Panc1 (cell line): ENCODE measurements at regions not wholly inside any gene's neighbourhood (a gene's known extent, or its start where the extent isn't known, plus 50 kb on each side); places are given as distances from the start of the nearest gene placed in this dataset.

Source experiments
- ATAC-seq: fragments of 200-7000 bp; cut with Tn5 transposase; 2 replicates; pipeline ENCODE4 v1.9.1; 2020; ENCODE audit warnings: mild to moderate bottlenecking, moderate library complexity
- BruUV-seq: library from RNA; stranded (reverse); fragments of 400-500 nt; replicated peaks from 2 replicates; lab custom pipeline; 2021; lab: Mats Ljungman, UMichigan
- CTCF ChIA-PET: fragments of 300-600 bp; sonication (Branson Sonifier 250); formaldehyde crosslinking; loops from one replicate; lab custom pipeline; 2022; ENCODE audit warnings: antibody characterized with exemption; lab: Charles Lee
- POLR2A ChIA-PET: fragments of 300-600 bp; sonication (Branson Sonifier 250); formaldehyde crosslinking; loops from one replicate; lab custom pipeline; 2022; ENCODE audit warnings: antibody characterized with exemption; lab: Charles Lee
- DNase-seq: peaks from one replicate; pipeline ENCODE4 v3.0.0-alpha.2; 2010; ENCODE audit warnings: low read depth, low spot score
- H3K27ac ChIP-seq: 2 replicates; pipeline ENCODE4 v1.5.1; 2011; ENCODE audit warnings: mild to moderate bottlenecking, low read length, inconsistent platforms
- H3K27me3 ChIP-seq: fragments of 200-500 bp; sonication (Bioruptor generic); 2 replicates; pipeline ENCODE4 v1.6.0; 2014; ENCODE audit warnings: low read length, inconsistent platforms; ENCODE audit not compliant: control insufficient read depth, insufficient read depth
- H3K36me3 ChIP-seq: fragments of 200-500 bp; sonication (Bioruptor generic); 2 replicates; pipeline ENCODE4 v1.5.1; 2014; ENCODE audit warnings: inconsistent platforms, mild to moderate bottlenecking, low read length, moderate library complexity; ENCODE audit not compliant: control insufficient read depth, insufficient read depth
- H3K4me1 ChIP-seq: 2 replicates; pipeline ENCODE4 v1.5.1; 2011; ENCODE audit warnings: inconsistent platforms, mild to moderate bottlenecking, low read length, moderate library complexity; ENCODE audit not compliant: control insufficient read depth, insufficient read depth
- H3K4me3 ChIP-seq, 2 experiments: 2 replicates each; pipeline ENCODE4 v1.5.1; 2011 to 2012; ENCODE audit warnings: low read depth in 2 of 2, low read length in 2 of 2, mild to moderate bottlenecking in 2 of 2, inconsistent platforms in 1 of 2, moderate library complexity in 1 of 2
- H3K9me3 ChIP-seq: fragments of 200-500 bp; sonication (Bioruptor generic); 2 replicates; pipeline ENCODE4 v1.5.1; 2014; ENCODE audit warnings: low read depth, mild to moderate bottlenecking, inconsistent platforms, low read length, moderate library complexity; ENCODE audit not compliant: control insufficient read depth, insufficient read depth
- POLR2AphosphoS5 ChIP-seq: IDR thresholded peaks from 2 replicates; pipeline ENCODE4 v1.6.1; 2012; ENCODE audit warnings: mild to moderate bottlenecking, low read depth, low read length, moderate library complexity
- SIN3A ChIP-seq: IDR thresholded peaks from 2 replicates; pipeline ENCODE4 v1.6.1; 2012; ENCODE audit warnings: low read depth, mild to moderate bottlenecking, low read length, moderate library complexity, borderline replicate concordance; ENCODE audit not compliant: insufficient read depth
- TCF7L2 ChIP-seq: IDR thresholded peaks from 2 replicates; pipeline ENCODE4 v1.6.1; 2011; ENCODE audit warnings: mild to moderate bottlenecking, low read depth, low read length, inconsistent platforms
- in situ Hi-C: cut with HindIII; loops from 2 replicates; pipeline ENCODE4 v1.10.0; 2016; ENCODE audit warnings: low sequenced_read_pairs, low pct_unique_long_range_greater_than_20kb
- intact Hi-C: fragments of 100-400 bp; cut with micrococcal nuclease; formaldehyde crosslinking; loops from one replicate; pipeline ENCODE4 v1.10.0; 2022; ENCODE audit not compliant: unreplicated experiment
- TF ChIP-seq, protein P1 (sequence below): fragments of 450-650 bp; IDR thresholded peaks from 2 replicates; pipeline ENCODE4 v1.5.1; 2017; ENCODE audit warnings: mild to moderate bottlenecking
- TF ChIP-seq, protein P2 (sequence below), 2 experiments: IDR thresholded peaks; 2 replicates each; pipeline ENCODE4 v1.6.1; 2011 to 2012; ENCODE audit warnings: low read depth in 2 of 2, control low read depth in 1 of 2, low read length in 1 of 2, mild to moderate bottlenecking in 1 of 2, moderate library complexity in 1 of 2; ENCODE audit not compliant: insufficient read depth in 1 of 2

DNA sequence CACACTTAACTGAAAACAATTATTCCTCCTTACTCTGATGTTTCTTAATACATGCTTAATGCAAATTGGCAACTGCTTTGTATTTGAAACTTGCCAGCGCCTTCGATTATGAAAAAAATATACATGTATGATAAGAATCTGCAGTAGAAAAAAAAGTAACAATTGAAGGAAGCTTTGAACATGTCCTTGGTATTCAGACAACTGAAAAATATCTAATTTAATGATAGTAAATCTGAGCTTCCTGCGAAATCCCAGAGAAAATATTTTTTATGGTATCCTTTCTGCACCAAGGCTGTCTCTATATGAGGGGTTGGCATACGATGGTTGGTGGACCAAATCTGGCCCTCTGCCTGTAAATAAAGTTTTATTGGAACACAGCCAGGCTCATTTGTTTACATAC, 186.2 kb downstream of the HDGFL1 start:
- no peaks in the 10 kb centered on the region for H3K9me3 ChIP-seq
- BruUV-seq, result no TSS peak
- CTCF ChIA-PET, result no interaction called here
- TF ChIP-seq, protein P1, sequence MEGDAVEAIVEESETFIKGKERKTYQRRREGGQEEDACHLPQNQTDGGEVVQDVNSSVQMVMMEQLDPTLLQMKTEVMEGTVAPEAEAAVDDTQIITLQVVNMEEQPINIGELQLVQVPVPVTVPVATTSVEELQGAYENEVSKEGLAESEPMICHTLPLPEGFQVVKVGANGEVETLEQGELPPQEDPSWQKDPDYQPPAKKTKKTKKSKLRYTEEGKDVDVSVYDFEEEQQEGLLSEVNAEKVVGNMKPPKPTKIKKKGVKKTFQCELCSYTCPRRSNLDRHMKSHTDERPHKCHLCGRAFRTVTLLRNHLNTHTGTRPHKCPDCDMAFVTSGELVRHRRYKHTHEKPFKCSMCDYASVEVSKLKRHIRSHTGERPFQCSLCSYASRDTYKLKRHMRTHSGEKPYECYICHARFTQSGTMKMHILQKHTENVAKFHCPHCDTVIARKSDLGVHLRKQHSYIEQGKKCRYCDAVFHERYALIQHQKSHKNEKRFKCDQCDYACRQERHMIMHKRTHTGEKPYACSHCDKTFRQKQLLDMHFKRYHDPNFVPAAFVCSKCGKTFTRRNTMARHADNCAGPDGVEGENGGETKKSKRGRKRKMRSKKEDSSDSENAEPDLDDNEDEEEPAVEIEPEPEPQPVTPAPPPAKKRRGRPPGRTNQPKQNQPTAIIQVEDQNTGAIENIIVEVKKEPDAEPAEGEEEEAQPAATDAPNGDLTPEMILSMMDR, result no peak
- TF ChIP-seq TCF7L2 (no peak), SIN3A (no peak), POLR2AphosphoS5 (no peak)
- TF ChIP-seq, protein P2, sequence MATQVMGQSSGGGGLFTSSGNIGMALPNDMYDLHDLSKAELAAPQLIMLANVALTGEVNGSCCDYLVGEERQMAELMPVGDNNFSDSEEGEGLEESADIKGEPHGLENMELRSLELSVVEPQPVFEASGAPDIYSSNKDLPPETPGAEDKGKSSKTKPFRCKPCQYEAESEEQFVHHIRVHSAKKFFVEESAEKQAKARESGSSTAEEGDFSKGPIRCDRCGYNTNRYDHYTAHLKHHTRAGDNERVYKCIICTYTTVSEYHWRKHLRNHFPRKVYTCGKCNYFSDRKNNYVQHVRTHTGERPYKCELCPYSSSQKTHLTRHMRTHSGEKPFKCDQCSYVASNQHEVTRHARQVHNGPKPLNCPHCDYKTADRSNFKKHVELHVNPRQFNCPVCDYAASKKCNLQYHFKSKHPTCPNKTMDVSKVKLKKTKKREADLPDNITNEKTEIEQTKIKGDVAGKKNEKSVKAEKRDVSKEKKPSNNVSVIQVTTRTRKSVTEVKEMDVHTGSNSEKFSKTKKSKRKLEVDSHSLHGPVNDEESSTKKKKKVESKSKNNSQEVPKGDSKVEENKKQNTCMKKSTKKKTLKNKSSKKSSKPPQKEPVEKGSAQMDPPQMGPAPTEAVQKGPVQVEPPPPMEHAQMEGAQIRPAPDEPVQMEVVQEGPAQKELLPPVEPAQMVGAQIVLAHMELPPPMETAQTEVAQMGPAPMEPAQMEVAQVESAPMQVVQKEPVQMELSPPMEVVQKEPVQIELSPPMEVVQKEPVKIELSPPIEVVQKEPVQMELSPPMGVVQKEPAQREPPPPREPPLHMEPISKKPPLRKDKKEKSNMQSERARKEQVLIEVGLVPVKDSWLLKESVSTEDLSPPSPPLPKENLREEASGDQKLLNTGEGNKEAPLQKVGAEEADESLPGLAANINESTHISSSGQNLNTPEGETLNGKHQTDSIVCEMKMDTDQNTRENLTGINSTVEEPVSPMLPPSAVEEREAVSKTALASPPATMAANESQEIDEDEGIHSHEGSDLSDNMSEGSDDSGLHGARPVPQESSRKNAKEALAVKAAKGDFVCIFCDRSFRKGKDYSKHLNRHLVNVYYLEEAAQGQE (IDR thresholded peaks at IDR 0.05; ENCODE audit: insufficient read depth in 1 of 2, low read depth in 2 of 2, low read length in 1 of 2), result no peak
- in situ Hi-C loops, result no loop called here
- no peak overlapping the region for H3K27ac ChIP-seq
- no peaks in the 10 kb centered on the region for H3K4me1 ChIP-seq
- no peak for ATAC-seq
- H3K4me3 ChIP-seq, result no peak overlapping the region
- POLR2A ChIA-PET, result no interaction called here
- intact Hi-C loops, result no loop called here
- H3K27me3 ChIP-seq, result no peaks in the 10 kb centered on the region
- H3K36me3 ChIP-seq, result no peaks in the 10 kb centered on the region
- no peak for DNase-seq

DNA sequence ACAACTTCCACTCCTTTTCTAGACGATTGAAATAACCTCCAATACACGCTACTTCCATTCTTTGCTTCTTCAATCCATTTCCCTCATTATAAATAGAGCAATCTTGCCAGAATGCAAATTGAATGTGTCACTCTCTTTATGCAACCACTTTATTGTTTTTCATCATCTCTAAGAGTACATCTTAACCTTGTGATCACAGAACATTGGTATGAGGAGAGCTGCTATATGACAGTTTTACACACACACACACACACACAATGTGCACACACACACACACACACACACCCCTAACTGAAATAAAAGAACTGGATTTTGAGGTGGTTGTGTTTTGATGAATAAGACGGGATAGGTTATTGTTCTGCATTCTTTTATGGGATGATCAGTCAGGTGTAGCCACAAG, 187.0 kb downstream of the HDGFL1 start:
- ATAC-seq, result no peak
- Histone ChIP-seq H3K27ac (no peak overlapping the region), H3K9me3 (no peaks in the 10 kb centered on the region), H3K36me3 (no peaks in the 10 kb centered on the region), H3K4me1 (no peaks in the 10 kb centered on the region), H3K4me3 (no peak overlapping the region), H3K27me3 (no peaks in the 10 kb centered on the region)
- TF ChIP-seq, protein P2 (IDR thresholded peaks at IDR 0.05; ENCODE audit: insufficient read depth in 1 of 2, low read depth in 2 of 2, low read length in 1 of 2), result no peak
- TF ChIP-seq, protein P1, result no peak
- no peak for TF ChIP-seq TCF7L2
- no peak for TF ChIP-seq SIN3A
- no peak for TF ChIP-seq POLR2AphosphoS5
- in situ Hi-C loops, result no loop called here
- intact Hi-C loops, result no loop called here
- CTCF ChIA-PET, result no interaction called here
- no TSS peak for BruUV-seq
- POLR2A ChIA-PET, result no interaction called here
- DNase-seq, result no peak
